HG03159 (cell line): ENCODE measurements at regions not wholly inside any gene's neighbourhood (a gene's known extent, or its start where the extent isn't known, plus 50 kb on each side); places are given as distances from the start of the nearest gene placed in this dataset.

ENCODE experiments used
- ATAC-seq: cut with Tn5 transposase; IDR thresholded peaks from one replicate; pipeline ENCODE4 v1.9.1; 2021; ENCODE audit warnings: mild to moderate bottlenecking, moderate library complexity; ENCODE audit not compliant: unreplicated experiment

DNA sequence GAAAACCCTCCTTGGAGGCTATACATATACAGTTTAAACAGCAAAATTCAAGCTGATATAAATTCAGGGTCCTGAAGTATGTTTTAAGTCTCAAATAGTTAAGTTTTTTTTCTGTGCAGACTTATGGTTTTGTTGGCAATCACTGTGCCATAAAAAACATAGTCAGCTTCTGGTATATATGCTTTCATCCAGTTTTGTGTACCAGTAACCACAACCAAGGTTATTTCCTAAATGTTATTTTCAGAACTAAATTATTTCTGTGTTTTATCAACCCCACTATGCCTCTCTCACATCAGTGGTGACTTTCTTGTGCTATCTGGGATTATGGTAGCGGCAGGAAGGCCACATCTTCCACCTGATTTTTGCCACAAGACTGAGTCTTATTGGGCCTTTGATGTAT, 107.7 kb upstream of the SMARCA2 start:
- ATAC-seq, result no peak

DNA sequence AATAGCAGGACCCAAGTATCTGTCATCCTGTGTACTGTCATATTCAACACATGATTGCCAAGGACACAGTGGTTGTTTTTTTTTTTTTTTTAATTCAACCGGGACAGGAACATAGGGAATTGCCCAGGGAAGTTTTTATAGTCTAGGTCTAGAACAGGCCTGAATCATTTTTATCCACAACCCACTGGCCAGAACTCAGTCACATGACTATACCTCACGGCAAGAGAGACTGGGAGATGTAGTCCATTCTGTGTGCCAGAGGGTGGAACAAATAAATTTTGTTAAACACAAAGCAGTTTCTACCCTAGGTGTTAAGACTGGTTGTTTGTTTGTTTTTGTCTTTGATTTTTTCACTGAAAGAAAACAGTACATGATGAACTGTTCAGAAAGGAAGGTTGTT, 105.8 kb upstream of the SMARCA2 start:
- ATAC-seq, result no peak

DNA sequence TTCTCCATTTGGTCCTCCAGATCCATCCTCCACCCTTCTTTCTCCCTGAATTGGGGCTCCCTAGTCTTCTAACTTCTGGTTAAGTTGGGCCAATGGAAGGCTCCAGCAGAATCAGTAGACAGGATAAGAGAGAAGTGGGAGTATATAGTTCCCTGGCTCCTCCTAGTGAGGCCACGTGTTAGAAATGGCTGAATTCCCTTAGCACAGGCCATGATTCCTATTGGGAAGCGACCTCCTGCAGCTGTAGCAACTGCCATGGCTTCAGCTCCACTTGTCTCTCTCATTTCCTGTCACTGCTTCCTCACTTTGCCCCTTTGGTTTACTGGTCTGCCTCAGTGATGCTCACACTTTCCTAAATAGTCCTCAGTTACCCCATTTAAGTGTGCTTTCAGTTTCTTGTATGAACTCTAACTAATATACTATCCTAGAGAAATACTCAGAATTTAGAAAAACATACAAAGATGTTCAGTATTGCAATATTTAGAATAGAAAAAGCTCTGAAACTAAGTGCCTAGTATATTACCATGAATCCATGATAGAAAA, 104.8 kb upstream of the SMARCA2 start:
- ATAC-seq, result no peak

DNA sequence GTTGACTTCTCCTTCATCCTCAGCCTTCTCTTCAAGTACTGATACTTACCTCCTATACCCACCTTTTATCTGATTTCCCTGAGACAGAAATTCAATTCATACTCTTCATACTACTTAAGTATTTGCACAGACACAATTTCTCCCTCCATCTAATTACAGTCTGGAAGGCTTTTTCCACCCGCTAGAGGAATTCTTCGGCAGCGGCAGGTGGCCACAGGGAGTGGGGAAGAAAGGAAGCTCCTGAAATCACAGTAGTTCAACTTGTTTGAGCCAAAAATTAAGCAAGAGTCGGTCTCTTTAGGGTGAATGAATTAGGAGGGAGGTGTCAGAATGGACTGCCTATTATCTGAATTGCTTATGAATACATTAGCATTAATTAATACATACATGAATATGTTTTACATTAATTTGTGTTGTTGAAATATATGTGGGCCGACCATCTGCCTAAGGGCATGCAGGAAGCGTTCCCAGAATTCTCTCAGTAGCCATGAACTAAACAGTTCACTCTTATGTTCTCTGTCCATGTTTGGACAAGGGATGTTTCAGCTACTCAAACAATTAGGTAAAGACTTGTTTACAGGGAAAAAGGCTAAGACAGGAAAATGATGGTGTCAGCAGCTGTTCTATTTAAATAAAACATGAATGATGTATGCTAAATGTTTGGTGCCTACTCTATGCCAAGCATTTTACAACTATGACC, 101.4 kb upstream of the SMARCA2 start:
- no peak for ATAC-seq

DNA sequence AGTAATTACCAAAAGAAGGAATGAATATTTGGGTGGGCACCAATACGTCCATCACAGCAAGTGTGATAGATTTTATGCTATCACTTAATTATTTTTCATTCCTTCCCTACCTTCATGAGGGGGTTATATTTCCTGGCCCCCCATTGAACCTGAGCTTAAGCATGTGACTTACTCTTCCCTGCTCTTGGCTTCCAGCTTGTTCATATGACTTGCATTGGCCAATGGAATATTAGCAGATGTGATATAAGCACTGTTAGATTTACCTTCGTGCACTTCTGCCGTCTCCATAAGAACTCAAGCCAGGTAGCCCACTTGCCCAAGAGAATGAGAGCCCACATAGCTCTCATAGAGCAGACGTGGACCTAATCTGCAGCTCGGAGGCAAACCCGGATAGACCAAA, 99.1 kb upstream of the SMARCA2 start:
- no peak for ATAC-seq

DNA sequence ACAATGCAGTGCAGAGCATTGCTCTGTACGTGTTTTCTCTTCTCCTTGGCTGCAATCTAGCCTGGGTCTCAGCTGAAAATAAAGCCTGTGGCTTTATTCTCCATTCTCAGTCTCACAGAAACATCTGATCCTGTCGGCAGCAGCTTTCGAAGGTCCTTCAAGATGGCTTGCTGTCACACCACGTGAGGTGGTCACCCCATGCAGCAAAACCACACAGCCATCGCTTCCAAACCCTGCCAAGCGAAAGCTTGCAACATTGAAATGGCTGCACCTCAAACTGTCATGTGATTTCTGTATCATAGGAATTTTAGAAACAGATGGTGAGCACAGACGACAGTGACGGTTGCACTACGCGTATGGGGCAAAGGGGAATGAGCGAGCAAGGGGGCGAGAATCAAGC, 98.5 kb upstream of the SMARCA2 start:
- no peak for ATAC-seq

DNA sequence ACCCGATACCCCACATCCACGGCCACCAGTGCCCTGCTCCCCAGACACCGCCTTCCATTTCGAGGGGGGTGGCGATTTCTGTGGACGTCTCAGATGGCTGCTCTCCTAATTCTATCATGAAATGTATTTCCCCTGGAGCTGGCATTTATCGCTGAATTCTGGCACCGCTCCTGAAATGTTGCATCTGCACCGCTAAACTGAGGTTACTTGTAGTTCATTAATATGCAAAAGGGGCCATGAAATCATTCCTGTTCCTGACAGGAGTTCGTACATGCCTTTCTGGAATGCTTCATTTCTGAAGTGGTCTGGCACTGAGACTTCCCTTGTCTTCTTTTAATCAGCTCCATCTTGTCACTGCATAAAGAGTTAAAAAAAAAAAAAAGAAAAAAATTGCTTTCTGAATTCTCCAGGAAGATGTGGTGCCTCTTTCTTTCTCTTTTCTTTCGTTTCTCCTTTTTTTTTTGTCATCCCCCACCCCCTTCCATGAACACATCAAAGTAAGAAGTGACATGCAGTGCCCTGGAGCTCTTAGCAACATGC, 97.7 kb upstream of the SMARCA2 start:
- ATAC-seq, result no peak

DNA sequence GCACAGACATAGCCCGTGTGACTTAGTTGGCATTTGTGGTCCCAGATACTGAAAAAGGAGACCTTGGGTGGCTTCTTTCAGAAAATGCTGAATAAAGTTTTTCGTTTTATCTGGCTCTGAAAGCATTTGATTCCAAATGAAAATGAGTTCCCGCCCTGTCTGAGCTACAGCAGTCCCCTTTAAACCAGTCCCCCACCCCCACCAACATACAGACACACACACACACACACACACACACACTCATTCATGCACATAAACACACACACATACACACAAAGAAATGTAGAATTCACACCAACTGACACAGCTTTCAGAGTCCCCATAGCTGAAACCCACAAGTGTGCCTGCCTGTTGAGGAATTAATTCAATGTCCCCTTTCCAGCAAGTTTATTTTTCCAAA, 97.0 kb upstream of the SMARCA2 start:
- ATAC-seq, result no peak

DNA sequence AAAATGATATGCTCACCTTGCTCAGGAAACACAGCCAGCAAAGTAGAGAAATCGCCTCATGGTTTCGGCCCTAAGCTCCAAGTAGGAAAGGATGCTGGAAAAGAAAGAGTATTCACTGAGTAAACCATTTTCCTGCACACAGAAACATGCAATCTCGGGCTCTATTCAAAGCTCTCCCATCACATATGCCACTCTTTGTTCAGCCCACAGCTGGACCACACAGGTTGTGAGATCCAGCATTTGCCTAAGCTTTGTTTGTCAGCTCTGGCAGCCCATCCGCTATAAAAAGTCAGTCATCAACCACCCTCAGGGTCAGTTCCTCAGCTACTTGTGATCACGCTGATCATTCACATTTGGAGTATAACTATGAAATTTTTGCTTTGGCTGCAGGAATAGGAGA, 96.5 kb upstream of the SMARCA2 start:
- ATAC-seq, result no peak

DNA sequence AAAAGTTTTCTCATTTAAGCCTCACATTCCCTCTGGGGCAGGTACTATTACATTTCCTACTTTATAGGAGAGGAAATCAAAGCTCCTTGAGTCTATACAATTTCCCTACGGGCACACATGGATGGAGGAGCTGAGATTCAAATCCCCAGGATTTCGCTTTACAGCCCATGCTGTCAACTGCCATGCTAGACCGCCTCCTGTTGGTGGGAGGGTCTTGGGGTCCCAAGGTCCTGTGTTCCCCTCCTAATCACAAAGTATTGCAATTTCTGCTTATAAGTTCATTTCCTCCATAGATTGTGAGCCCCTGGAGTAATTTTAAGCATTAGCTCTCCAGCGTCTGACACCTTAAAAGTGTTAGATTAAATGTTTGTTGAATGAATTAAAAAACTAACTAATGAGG, 95.9 kb upstream of the SMARCA2 start:
- ATAC-seq, result no peak

DNA sequence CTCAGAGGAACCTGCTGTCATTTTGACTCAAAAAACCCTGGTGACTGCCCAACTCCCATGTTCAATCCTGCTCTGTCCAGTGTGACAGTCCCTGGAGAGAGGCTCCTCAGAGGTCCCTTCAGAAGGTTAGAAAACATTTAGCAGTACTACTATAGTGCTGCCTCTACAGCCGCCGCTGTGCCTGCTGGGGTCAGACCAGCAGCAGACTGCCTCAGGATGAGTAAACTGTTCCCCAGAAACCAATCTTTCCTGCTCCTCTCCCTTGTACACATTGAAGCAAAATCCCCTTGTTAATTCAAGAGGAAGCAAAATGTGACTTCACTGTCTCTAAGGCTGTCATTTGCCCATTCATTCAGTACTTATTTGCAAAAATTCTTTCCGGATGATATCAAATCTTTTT, 94.8 kb upstream of the SMARCA2 start:
- no peak for ATAC-seq

DNA sequence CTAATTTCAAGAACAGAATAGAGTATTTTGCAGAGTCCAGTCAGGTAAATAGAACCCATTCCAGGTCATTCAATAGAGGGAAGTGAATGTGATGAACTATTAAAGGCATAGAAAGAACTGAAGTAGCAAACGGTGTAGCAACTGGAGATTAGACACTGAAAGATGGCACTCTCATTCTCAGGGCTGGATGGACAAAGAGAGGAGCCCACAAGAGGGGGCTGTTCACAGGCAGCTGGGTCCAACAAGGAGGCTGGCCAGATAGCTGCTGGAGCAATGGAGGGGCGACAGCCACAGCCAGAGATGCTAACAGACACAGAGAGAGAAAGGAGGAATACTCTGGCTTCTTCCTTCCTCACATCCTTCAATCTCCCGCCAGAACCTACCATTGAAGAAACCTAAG, 93.1 kb upstream of the SMARCA2 start:
- ATAC-seq, result no peak

DNA sequence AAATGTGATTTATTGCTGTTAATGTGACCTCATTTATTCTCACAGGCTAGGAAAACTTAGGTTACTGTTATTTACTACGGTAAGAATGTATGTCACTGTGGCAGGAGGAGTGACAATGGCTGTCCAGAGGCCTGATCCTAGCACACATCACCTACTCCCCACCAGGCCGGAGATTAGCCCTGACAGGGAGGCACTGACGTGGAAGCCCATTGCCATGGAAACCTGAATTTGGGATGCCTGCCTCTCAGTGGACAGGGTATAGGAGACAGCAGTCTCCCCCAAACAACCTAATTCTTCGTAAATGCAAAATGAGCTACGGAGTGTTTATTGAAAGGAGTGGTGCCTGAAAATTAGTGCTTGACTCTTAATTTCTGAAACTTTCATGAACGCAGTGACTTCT, 87.6 kb upstream of the SMARCA2 start:
- ATAC-seq, result no peak

DNA sequence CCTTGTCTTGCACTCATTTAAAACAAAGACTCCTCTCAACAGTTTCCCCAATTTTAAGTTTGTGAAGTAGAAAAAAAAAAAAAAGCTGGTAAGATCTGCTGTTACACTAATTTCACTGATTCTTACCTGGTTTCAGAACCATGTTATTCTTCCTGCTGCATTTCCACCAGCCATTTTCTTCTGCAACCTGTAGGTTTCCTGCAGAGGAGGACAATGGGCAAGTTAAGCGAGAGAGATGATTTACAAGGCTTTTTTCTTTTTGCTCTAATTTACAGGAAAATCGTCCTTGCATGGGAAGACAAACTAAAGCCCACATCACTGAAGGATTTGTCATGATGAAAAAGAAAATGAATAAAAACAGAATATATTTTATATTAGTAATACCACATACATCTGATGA, 86.0 kb upstream of the SMARCA2 start:
- ATAC-seq, result no peak

DNA sequence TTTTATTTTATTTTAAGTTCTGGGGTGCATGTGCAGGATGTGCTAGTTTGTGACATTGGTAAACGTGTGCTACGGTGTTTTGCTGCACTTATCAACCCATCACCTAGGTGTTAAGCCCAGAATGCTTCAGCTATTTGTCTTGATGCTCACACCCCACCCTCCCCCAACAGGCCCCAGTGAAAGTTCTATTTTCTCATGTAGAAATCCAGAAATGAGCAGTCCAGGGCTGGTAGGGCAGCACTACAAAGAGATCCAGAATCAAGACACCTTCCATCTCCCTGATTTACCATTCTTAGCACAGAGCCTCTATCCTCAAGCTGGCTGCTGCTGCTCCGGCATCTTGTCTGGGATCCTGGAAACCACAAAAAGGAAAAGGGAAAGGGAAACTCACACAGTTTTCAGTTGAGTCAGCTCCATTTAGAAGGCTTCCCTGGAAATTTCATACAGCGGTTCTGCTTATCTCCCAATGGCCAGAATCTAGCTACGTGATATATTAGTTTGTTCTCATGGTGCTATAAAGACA, 85.4 kb upstream of the SMARCA2 start:
- peak; percentile 41 for ATAC-seq

DNA sequence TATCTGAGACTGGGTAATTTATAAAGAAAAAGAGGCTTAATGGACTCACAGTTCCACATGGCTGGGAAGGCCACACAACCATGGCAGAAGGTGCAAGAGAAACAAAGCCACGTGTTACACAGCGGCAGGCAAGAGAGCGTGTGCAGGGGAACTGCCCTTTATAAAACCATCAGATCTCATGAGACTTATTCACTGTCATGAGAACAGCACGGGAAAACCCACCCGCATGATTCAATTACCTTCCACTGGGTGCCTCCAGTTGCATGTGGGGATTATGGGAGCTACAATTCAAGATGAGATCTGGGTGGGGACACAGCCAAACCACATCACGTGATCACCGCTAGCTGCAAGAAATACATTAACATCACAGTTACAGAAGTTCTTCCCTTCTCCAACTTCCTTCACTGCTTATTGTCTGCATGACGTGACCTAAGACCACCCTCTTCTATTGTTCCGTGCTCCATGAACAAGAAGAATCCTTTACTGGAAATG, 84.9 kb upstream of the SMARCA2 start:
- peak; percentile 52 for ATAC-seq

DNA sequence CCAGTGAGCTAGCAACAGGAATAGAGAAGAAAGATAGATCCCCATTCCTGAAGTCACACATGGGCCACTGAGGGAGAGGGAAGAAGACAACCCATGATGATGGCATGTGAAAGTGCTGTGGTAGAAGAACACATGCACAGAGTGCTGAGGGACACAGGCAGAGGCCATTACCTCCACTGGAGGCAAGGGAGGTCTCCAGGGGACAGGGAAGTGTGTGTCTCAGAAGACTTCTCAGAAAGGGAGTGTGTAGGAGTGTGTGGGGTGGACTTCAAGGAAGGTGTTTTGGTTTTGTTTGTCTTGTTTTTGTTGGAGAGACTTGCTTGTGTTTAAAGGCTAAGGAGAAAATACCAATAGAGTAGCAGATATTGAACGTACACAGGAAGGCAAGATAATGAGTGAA, 77.0 kb upstream of the SMARCA2 start:
- peak; percentile 18 for ATAC-seq

DNA sequence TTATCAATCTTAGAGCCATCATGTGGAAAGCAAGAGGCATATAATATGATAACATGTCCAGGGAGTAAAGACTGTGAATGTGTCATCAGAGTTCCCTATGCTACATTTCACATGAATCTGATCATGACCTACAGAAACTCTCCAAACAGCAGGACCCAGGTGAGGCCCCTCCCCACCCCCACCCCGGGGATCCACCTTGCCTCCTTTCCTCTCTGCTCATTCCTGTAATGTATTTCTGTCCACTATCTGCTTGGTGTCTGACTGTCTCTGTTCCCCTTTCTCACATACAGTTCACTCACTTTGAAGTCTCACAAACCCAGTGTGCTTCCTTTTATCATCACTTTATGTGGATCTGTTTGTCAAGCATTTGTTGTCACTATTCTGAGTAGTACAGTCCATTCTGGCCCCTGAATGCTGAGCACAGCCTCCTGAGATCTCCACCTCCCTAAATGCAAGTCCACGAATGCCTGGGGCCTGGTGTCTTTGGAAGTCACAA, 76.4 kb upstream of the SMARCA2 start:
- ATAC-seq, result peak; percentile 63

DNA sequence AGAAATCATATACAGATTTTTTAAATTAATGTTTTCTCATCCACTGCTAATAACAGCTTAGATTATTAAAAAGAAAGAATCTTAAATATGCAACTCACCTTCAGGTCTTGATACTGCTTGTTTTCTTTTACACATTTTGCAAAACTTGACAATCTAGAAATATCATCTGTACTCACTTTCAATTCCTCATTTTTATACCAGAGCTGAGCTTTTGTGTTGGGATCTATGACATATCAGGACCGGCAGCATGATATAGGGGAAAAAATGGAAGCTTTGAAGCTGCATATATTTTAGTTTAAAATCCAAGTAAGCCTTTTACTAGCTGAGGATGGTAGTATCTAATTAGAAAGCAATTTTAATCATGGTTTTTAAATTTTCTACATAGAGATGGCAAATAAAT, 75.7 kb upstream of the SMARCA2 start:
- no peak for ATAC-seq

DNA sequence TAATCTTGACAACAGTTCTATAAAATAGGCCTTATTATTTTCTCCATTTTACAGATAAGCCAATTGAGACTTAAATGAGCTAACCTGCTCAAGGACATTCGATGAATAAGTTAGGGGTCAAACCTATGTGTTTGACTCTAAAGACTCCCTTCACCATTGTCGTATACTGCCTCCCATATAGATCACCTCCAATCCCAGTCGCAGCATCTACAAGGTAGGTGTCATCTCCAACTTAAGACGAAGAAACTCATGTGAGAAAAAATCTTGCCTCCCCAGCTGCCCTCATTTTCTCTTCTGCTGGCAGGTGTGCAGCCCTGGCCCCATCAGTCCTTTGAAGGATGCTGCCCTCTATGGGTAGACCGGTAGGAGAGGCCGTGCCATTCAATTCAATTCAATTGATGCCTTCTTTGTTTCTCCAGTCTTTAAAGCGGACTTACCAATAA, 75.2 kb upstream of the SMARCA2 start:
- peak; percentile 84 for ATAC-seq

DNA sequence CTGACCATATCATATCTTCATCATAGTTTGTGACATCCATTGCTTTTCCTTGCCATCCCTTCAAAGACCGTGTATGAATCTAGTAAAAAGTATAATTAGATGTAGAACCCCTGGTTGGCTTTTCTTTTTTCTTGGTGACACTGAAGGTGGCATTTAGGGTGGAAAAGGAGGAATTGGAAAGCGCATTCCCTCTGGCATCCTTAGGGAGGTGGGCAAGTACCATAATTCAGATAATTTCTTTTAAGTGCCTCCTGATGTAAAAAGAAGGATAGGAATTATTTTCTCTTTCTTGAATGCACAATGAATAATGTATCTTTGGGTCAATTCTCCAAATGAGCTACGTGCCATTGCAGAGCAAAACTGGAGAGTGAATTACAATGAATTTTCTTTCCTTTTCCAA, 73.2 kb upstream of the SMARCA2 start:
- ATAC-seq, result no peak
